Keratinocyte (primary cell): ENCODE measurements at regions not wholly inside any gene's neighbourhood (a gene's known extent, or its start where the extent isn't known, plus 50 kb on each side); places are given as distances from the start of the nearest gene placed in this dataset.
"Not testable (repeated sequence)": the region's sequence is repeated elsewhere in the genome, so short reads cannot be mapped to it uniquely, and the experiment has no call there.

Experiments used
- EZH2 ChIP-seq: IDR thresholded peaks from one replicate; pipeline ENCODE4 v1.6.1; 2012; ENCODE audit warnings: inconsistent platforms, mild to moderate bottlenecking, low read length, moderate library complexity
- TF ChIP-seq, protein P1 (sequence below), 3 experiments: IDR thresholded peaks in 1 of 3; conservative IDR thresholded peaks in 1 of 3; optimal IDR thresholded peaks in 1 of 3; 2 replicates in 2 of 3; 3 replicates in 1 of 3; pipeline versions ENCODE3 to v1.5.1; 2011; ENCODE audit warnings: low read length in 3 of 3, mild to moderate bottlenecking in 3 of 3, moderate library complexity in 2 of 3, control low read depth in 1 of 3, inconsistent platforms in 1 of 3; ENCODE audit not compliant: insufficient read depth in 2 of 3; ENCODE audit errors: extremely low read depth in 1 of 3

DNA sequence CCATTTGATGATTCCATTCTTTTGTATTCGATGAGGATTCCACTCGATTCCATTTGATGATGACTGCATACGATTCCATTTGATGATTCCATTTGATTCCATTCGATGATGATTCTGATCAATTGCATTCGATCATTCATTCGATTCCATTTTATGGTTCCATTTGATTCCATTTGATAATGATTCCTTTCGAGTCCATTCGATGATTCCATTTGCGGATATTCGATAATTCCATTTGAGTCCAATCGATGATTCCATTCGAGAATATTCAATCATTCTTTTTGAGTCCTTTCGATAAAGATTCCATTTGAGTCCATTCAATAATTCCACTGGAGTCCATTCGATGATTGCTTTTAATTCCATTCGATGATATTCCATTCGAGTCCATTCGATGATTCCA, 239.1 kb downstream of the SHCBP1 start:
- TF ChIP-seq, protein P1, sequence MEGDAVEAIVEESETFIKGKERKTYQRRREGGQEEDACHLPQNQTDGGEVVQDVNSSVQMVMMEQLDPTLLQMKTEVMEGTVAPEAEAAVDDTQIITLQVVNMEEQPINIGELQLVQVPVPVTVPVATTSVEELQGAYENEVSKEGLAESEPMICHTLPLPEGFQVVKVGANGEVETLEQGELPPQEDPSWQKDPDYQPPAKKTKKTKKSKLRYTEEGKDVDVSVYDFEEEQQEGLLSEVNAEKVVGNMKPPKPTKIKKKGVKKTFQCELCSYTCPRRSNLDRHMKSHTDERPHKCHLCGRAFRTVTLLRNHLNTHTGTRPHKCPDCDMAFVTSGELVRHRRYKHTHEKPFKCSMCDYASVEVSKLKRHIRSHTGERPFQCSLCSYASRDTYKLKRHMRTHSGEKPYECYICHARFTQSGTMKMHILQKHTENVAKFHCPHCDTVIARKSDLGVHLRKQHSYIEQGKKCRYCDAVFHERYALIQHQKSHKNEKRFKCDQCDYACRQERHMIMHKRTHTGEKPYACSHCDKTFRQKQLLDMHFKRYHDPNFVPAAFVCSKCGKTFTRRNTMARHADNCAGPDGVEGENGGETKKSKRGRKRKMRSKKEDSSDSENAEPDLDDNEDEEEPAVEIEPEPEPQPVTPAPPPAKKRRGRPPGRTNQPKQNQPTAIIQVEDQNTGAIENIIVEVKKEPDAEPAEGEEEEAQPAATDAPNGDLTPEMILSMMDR (optimal IDR thresholded peaks at IDR 0.05 in 1 of 3, IDR thresholded peaks at IDR 0.05 in 1 of 3, conservative IDR thresholded peaks at IDR 0.05 in 1 of 3; ENCODE audit: extremely low read depth in 1 of 3, insufficient read depth in 2 of 3, low read length in 3 of 3) = not testable (repeated sequence)
- TF ChIP-seq EZH2 = not testable (repeated sequence)
